Upper lobe of left lung (tissue), 4 donors: ENCODE measurements at regions not wholly inside any gene's neighbourhood (a gene's known extent, or its start where the extent isn't known, plus 50 kb on each side); places are given as distances from the start of the nearest gene placed in this dataset.

Experiments used
- POLR2AphosphoS5 ChIP-seq, 2 donors: sonication (generic); formaldehyde crosslinking; IDR thresholded peaks; one replicate each; pipeline ENCODE4 v1.5.1; 2017; ENCODE audit warnings: antibody characterized with exemption in 2 of 2
- TF ChIP-seq, protein P1 (sequence below), 6 experiments: fragments of 450-650 bp in 4 of 6; fragments of 200-600 bp in 2 of 6; sonication (generic) in 2 of 6; IDR thresholded peaks; one replicate each; pipeline ENCODE4 v1.5.1; 2016 to 2019; ENCODE audit warnings: antibody characterized with exemption in 6 of 6

DNA sequence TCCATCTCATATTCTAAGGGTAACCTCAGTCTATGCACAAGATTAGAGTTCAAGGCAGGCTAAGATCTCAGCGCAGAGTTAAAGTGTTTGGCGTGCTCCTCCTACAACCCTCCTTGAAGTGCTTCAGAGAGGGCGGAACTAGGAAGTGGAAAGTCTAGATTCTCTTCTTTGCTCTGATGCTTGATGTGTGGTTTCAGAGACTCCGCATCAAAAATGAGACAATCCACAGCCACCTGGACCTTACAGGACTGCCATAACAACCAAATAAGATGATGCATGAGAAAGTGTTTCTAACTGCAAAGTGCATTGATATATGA is 161.3 kb upstream of the ATP11B start:
- TF ChIP-seq, protein P1, sequence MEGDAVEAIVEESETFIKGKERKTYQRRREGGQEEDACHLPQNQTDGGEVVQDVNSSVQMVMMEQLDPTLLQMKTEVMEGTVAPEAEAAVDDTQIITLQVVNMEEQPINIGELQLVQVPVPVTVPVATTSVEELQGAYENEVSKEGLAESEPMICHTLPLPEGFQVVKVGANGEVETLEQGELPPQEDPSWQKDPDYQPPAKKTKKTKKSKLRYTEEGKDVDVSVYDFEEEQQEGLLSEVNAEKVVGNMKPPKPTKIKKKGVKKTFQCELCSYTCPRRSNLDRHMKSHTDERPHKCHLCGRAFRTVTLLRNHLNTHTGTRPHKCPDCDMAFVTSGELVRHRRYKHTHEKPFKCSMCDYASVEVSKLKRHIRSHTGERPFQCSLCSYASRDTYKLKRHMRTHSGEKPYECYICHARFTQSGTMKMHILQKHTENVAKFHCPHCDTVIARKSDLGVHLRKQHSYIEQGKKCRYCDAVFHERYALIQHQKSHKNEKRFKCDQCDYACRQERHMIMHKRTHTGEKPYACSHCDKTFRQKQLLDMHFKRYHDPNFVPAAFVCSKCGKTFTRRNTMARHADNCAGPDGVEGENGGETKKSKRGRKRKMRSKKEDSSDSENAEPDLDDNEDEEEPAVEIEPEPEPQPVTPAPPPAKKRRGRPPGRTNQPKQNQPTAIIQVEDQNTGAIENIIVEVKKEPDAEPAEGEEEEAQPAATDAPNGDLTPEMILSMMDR (IDR thresholded peaks at IDR 0.05), result no peak
- TF ChIP-seq POLR2AphosphoS5 (IDR thresholded peaks at IDR 0.05), result no peak
